CD4-positive, alpha-beta T cell treated with Interleukin-1 beta for 1 hour (primary cell): ENCODE measurements at regions not wholly inside any gene's neighbourhood (a gene's known extent, or its start where the extent isn't known, plus 50 kb on each side); places are given as distances from the start of the nearest gene placed in this dataset.
A peak's percentile ranks its signal among the peaks of the same experiment; 100 is the strongest.

ENCODE experiments used
- DNase-seq, 2 donors: peaks; one replicate each; pipeline ENCODE4 v3.0.0-alpha.2; 2020 to 2022

GRCh38 chr14:71290960-71291466 lies 383.8 kb downstream of the PCNX1 start:
- DNase-seq: peak in 1 of 2 donors; percentile 52

- DNase-seq: no peak
Observed at GRCh38 chr14:71296184-71296583, 388.9 kb downstream of the PCNX1 start.

GRCh38 chr14:71300566-71301330 lies 393.5 kb downstream of the PCNX1 start:
- no peak for DNase-seq

GRCh38 chr14:71301611-71302010 lies 394.4 kb downstream of the PCNX1 start:
- DNase-seq: no peak

- DNase-seq: no peak
Observed at GRCh38 chr14:71304690-71305089, 397.4 kb downstream of the PCNX1 start.

- no peak for DNase-seq
Observed at GRCh38 chr14:71308671-71309070, 401.4 kb downstream of the PCNX1 start.

DNA sequence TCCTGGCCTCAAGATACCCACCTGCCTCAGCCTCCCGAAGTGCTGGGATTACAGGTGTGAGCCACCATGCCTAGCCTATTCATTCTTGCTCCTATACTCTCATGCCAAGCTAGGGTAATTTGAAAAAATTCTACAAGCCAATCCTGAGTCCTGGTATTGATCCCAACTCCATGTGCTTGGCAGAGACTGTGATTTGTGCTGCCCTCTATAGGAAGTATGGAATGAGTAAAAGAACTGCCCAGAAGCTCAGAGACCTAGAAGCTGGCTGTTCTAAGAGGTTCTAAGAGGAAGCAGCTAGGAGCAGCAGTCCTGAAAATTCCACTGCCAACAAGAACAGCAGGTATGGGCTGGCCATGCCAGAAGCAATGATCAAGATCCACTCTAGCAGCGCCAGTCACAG lies 402.5 kb downstream of the PCNX1 start:
- no peak for DNase-seq

DNA sequence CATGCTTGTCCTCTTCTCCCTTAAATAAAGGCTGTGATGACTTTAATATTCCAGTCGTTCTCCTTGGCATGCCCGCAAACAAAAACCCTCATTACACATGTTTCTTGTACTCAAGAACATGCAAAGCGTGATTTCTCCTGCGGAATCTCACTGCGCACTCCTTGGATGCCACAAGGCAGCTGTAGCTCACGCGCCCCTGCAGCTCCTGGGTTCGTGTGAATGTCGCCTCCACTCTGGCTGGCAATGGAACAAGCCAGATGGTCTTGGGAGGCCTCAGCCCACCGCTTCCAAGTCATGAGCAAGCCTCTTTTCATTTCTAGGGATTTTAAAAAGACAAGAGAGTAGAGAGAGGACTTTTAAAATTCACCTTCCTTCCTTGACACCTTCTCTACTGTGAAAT lies 403.8 kb downstream of the PCNX1 start:
- DNase-seq: no peak

DNA sequence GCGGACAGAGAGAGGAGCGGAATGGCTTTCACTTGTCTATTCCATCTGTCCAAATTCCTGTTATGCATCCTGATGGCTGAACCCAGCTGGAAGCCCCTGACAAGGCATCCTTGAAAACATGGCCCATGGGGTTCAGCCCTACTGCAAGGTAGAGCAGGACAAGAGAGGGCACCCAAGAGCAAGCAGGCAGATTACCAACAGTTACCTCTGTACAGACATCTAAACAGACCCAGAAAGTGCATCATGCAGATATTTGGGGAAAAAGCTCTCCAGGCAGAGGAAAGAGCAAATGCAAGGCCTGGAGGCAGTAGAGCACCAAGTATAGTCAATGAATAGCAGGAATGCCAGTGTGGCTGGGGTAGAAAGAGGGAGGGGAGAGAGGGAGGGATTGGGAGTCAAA lies 407.5 kb downstream of the PCNX1 start:
- DNase-seq: no peak

DNA sequence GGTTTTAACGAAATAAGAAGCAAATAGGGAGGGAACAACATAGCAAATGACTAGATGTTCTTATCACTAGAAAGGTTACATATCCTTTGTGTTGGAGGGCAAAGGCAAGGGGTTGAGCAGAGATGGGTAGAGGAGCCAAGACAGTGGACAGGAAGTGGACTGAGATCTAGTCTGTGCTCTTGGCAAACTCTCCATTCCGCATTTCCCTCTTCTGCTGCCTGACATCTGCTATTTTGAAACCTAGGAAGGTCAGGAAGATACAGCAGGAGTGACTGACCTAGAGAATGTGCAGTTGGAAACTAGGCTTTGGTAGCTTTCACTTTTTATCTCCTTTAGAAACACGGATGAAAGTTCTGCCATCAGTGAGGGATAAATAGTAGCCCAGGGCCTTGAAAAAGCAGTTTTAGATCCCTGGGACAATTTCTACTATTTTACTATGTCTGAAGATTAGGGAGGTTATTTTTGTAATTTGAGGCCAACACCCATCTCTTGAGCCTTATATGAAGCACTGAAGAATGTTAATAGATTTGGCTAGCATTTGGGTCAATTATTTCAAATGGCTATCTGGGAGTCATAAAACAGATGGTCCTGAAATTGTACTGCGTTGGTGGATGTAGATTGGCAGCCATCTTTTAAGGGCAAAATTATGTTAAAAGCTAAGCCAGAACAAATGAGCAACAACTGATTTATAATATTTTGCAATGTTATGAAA lies 410.3 kb downstream of the PCNX1 start:
- DNase-seq: no peak

GRCh38 chr14:71318097-71318459 lies 410.8 kb downstream of the PCNX1 start:
- DNase-seq: no peak

GRCh38 chr14:71319666-71320065 lies 412.4 kb downstream of the PCNX1 start:
- DNase-seq: no peak

DNA sequence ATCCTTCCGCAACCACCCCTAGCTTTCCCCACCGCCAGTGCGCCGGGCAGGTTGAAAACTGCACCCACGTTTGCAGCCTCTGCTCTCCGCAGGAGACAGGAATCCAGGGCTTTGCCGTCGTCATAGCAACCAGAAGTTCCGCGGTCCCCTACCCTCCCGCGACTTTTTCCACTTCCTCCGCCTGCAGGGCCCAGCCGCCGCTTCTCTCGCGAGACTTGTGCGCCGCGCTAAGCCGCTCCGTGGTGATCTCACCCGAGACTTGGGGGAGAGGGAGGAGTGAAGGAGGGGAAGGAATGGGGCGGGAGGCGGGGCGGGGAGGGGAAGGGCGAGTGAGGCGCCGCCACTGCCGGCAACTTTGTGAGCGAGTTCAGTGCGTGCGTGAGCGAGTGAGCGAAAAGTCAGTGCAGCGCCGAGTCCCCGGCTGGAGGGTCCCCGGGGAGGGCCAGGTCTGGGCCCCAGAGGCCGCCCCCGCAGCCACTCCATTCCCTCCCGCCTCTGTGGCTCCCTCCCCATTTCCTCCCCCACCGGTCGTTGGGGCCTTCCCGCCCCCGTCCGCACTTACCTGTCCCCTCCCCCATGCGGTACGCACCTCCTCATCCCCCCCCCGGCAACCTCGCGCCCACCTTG lies 413.0 kb downstream of the PCNX1 start, which contains the start of gene SIPA1L1:
Gene SIPA1L1, plus strand, starts transcription at position 370 of the 627 bp plus-strand sequence.
- peak; percentile 99 for DNase-seq

- DNase-seq: peak; percentile 64 to 70
Observed at GRCh38 chr14:71320734-71321573, 413.7 kb downstream of the PCNX1 start.

DNA sequence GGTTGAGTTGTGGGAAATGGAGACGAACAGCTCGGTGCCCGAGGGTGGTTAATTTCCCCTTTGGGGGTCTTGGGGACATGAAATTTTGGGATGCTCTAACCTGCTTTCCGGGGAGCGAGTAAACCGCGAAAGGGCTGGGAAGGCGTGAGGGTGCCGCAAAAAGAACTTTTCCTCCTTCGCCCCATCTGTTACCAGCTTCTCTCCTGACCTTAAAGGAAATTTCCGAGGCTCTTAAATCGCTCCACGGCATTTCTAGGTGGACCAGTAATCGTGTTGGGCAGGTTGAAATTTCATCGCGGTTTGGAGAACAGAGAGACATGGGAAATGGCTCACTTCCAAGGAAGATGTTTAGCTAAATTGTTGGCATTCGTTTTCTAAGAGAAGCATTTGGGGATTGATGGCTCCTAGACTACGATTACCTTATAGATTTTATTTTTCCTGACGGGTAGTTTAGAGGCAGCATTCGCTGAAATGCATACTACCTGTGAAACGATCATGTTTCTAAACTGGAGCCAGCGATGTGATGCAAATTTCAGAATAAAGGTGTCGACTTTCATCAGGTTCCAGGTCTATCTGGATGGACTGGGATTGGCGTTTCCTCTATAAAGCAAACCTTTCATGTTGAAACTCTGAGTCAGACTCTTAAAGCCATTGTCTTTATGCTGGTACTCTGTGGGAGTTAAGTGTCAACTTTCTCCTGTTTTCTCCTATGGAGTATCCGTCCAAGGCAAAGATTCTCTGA lies 414.5 kb downstream of the PCNX1 start:
- no peak for DNase-seq

GRCh38 chr14:71322655-71323250 lies 415.5 kb downstream of the PCNX1 start:
- peak; percentile 51 to 56 for DNase-seq

GRCh38 chr14:71324767-71325272 lies 417.6 kb downstream of the PCNX1 start:
- DNase-seq: peak; percentile 58 to 61

- DNase-seq: no peak
Observed at GRCh38 chr14:71327691-71328090, 420.4 kb downstream of the PCNX1 start.

- no peak for DNase-seq
Observed at GRCh38 chr14:71328183-71328582, 420.9 kb downstream of the PCNX1 start.

- no peak for DNase-seq
Observed at GRCh38 chr14:71328954-71329353, 421.7 kb downstream of the PCNX1 start.

GRCh38 chr14:71331403-71331802 lies 424.1 kb downstream of the PCNX1 start:
- no peak for DNase-seq
